ENCODE measurements at regions not wholly inside any gene's neighbourhood (a gene's known extent, or its start where the extent isn't known, plus 50 kb on each side); places are given as distances from the start of the nearest gene placed in this dataset.

GRCh38 chr3:117666325-117666724, 956.7 kb downstream of the TUSC7 start:
- no peak for DNase-seq
- Mint-ChIP-seq H3K27me3 (ENCODE audit: low read depth in 3 of 3) (peaks cover 0 to 7% (median 0%) of the 10 kb centered on the region in 3 donors), H3K9me3 (peaks cover 8 to 37% (median 11%) of the 10 kb centered on the region in 6 donors), H3K4me3 (no peak overlapping the region), H3K36me3 (no peaks in the 10 kb centered on the region), H3K4me1 (no peaks in the 10 kb centered on the region), H3K27ac (no peak overlapping the region)

- Mint-ChIP-seq H3K9me3 (peaks cover 6 to 37% (median 11%) of the 10 kb centered on the region in 6 donors), H3K4me3 (no peak overlapping the region), H3K27me3 (ENCODE audit: low read depth in 3 of 3) (peaks cover 0 to 7% (median 0%) of the 10 kb centered on the region in 3 donors), H3K36me3 (no peaks in the 10 kb centered on the region), H3K4me1 (no peaks in the 10 kb centered on the region), H3K27ac (no peak overlapping the region)
- no peak for DNase-seq
Observed at GRCh38 chr3:117666812-117667211, 957.2 kb downstream of the TUSC7 start.

- H3K27me3 Mint-ChIP-seq (ENCODE audit: low read depth in 3 of 3), result peaks cover 0 to 3% (median 0%) of the 10 kb centered on the region in 3 donors
- H3K4me3 Mint-ChIP-seq, result no peak overlapping the region
- H3K36me3 Mint-ChIP-seq, result no peaks in the 10 kb centered on the region
- H3K9me3 Mint-ChIP-seq, result peaks cover 6 to 37% (median 9%) of the 10 kb centered on the region in 6 donors
- no peaks in the 10 kb centered on the region for H3K4me1 Mint-ChIP-seq
- no peak for DNase-seq
- H3K27ac Mint-ChIP-seq, result no peak overlapping the region
Observed at GRCh38 chr3:117669774-117670173, 960.2 kb downstream of the TUSC7 start.

GRCh38 chr3:117671722-117672318, 962.2 kb downstream of the TUSC7 start:
- Mint-ChIP-seq H3K36me3 (no peaks in the 10 kb centered on the region), H3K27ac (no peak overlapping the region), H3K27me3 (ENCODE audit: low read depth in 3 of 3) (peaks cover 0 to 3% (median 0%) of the 10 kb centered on the region in 3 donors), H3K4me1 (no peaks in the 10 kb centered on the region), H3K9me3 (peaks cover 6 to 31% (median 9%) of the 10 kb centered on the region in 6 donors), H3K4me3 (no peak overlapping the region)
- no peak for DNase-seq

GRCh38 chr3:117674321-117674720, 964.7 kb downstream of the TUSC7 start:
- Mint-ChIP-seq H3K4me3 (no peak overlapping the region), H3K36me3 (no peaks in the 10 kb centered on the region), H3K27me3 (ENCODE audit: low read depth in 3 of 3) (peaks cover 0 to 2% (median 0%) of the 10 kb centered on the region in 3 donors), H3K4me1 (no peaks in the 10 kb centered on the region), H3K27ac (no peak overlapping the region), H3K9me3 (peaks cover 4 to 22% (median 8%) of the 10 kb centered on the region in 6 donors)
- no peak for DNase-seq

- no peak overlapping the region for H3K4me3 Mint-ChIP-seq
- no peak overlapping the region for H3K27ac Mint-ChIP-seq
- no peaks in the 10 kb centered on the region for H3K4me1 Mint-ChIP-seq
- H3K9me3 Mint-ChIP-seq, result peaks cover 0 to 27% (median 6%) of the 10 kb centered on the region in 6 donors
- no peaks in the 10 kb centered on the region for H3K36me3 Mint-ChIP-seq
- no peak for DNase-seq
- no peaks in the 10 kb centered on the region for H3K27me3 Mint-ChIP-seq (ENCODE audit: low read depth in 3 of 3)
Observed at GRCh38 chr3:117681619-117682018, 972.0 kb downstream of the TUSC7 start.

- DNase-seq, result no peak
- peaks cover 0 to 3% (median 0%) of the 10 kb centered on the region in 3 donors for H3K27me3 Mint-ChIP-seq (ENCODE audit: low read depth in 3 of 3)
- H3K9me3 Mint-ChIP-seq, result peaks cover 0 to 18% (median 5%) of the 10 kb centered on the region in 6 donors
- no peaks in the 10 kb centered on the region for H3K4me1 Mint-ChIP-seq
- no peaks in the 10 kb centered on the region for H3K36me3 Mint-ChIP-seq
- no peak overlapping the region for H3K27ac Mint-ChIP-seq
- no peak overlapping the region for H3K4me3 Mint-ChIP-seq
Observed at GRCh38 chr3:117687096-117687495, 977.5 kb downstream of the TUSC7 start.

- Mint-ChIP-seq H3K27ac (no peak overlapping the region), H3K4me3 (no peak overlapping the region), H3K4me1 (no peaks in the 10 kb centered on the region), H3K36me3 (no peaks in the 10 kb centered on the region), H3K27me3 (ENCODE audit: low read depth in 3 of 3) (peaks cover 0 to 3% (median 0%) of the 10 kb centered on the region in 3 donors), H3K9me3 (peaks cover 0 to 16% (median 6%) of the 10 kb centered on the region in 6 donors)
- DNase-seq, result no peak
Observed at GRCh38 chr3:117688583-117688982, 979.0 kb downstream of the TUSC7 start.

GRCh38 chr3:117691526-117691925, 981.9 kb downstream of the TUSC7 start:
- Mint-ChIP-seq H3K36me3 (peaks cover 0 to 5% (median 0%) of the 10 kb centered on the region in 3 donors), H3K27me3 (ENCODE audit: low read depth in 3 of 3) (peaks cover 0 to 3% (median 2%) of the 10 kb centered on the region in 3 donors), H3K4me1 (no peaks in the 10 kb centered on the region), H3K27ac (no peak overlapping the region), H3K4me3 (no peak overlapping the region), H3K9me3 (peaks cover 0 to 26% (median 9%) of the 10 kb centered on the region in 6 donors)
- DNase-seq, result no peak

GRCh38 chr3:117692416-117692995, 982.9 kb downstream of the TUSC7 start:
- Mint-ChIP-seq H3K4me1 (no peaks in the 10 kb centered on the region), H3K36me3 (peaks cover 0 to 5% (median 0%) of the 10 kb centered on the region in 3 donors), H3K4me3 (no peak overlapping the region), H3K27me3 (ENCODE audit: low read depth in 3 of 3) (peaks cover 0 to 3% (median 2%) of the 10 kb centered on the region in 3 donors), H3K27ac (peak overlapping the region in 1 of 6 donors; percentile 25), H3K9me3 (peaks cover 0 to 34% (median 11%) of the 10 kb centered on the region in 6 donors)
- DNase-seq, result no peak

GRCh38 chr3:117695321-117695720, 985.7 kb downstream of the TUSC7 start:
- H3K4me1 Mint-ChIP-seq, result no peaks in the 10 kb centered on the region
- H3K27me3 Mint-ChIP-seq (ENCODE audit: low read depth in 3 of 3), result peaks cover 0 to 3% (median 2%) of the 10 kb centered on the region in 3 donors
- peaks cover 0 to 26% (median 13%) of the 10 kb centered on the region in 6 donors for H3K9me3 Mint-ChIP-seq
- H3K36me3 Mint-ChIP-seq, result peaks cover 0 to 5% (median 0%) of the 10 kb centered on the region in 3 donors
- no peak overlapping the region for H3K27ac Mint-ChIP-seq
- no peak for DNase-seq
- no peak overlapping the region for H3K4me3 Mint-ChIP-seq

- Mint-ChIP-seq H3K36me3 (peaks cover 0 to 5% (median 0%) of the 10 kb centered on the region in 3 donors), H3K4me3 (no peak overlapping the region), H3K27ac (no peak overlapping the region), H3K9me3 (peaks cover 0 to 26% (median 13%) of the 10 kb centered on the region in 6 donors), H3K27me3 (ENCODE audit: low read depth in 3 of 3) (peaks cover 0 to 3% (median 2%) of the 10 kb centered on the region in 3 donors), H3K4me1 (no peaks in the 10 kb centered on the region)
- DNase-seq, result no peak
Observed at GRCh38 chr3:117695871-117696645, 986.5 kb downstream of the TUSC7 start.

GRCh38 chr3:117696851-117697407, 987.4 kb downstream of the TUSC7 start:
- no peak overlapping the region for H3K4me3 Mint-ChIP-seq
- peaks cover 2 to 26% (median 13%) of the 10 kb centered on the region in 6 donors for H3K9me3 Mint-ChIP-seq
- no peaks in the 10 kb centered on the region for H3K4me1 Mint-ChIP-seq
- peaks cover 0 to 2% (median 0%) of the 10 kb centered on the region in 3 donors for H3K27me3 Mint-ChIP-seq (ENCODE audit: low read depth in 3 of 3)
- H3K27ac Mint-ChIP-seq, result no peak overlapping the region
- peaks cover 0 to 5% (median 0%) of the 10 kb centered on the region in 3 donors for H3K36me3 Mint-ChIP-seq
- no peak for DNase-seq
